GM10266 (cell line): ENCODE measurements at regions not wholly inside any gene's neighbourhood (a gene's known extent, or its start where the extent isn't known, plus 50 kb on each side); places are given as distances from the start of the nearest gene placed in this dataset.

Source experiments
- DNase-seq: peaks from one replicate; pipeline ENCODE4 v3.0.0; 2012; ENCODE audit errors: extremely low spot score
- CTCF ChIP-seq: IDR thresholded peaks from 2 replicates; pipeline ENCODE4 v1.5.1; 2012; ENCODE audit warnings: mild to moderate bottlenecking, low read depth; ENCODE audit not compliant: control insufficient read depth, insufficient read depth; ENCODE audit errors: missing control alignments

DNA sequence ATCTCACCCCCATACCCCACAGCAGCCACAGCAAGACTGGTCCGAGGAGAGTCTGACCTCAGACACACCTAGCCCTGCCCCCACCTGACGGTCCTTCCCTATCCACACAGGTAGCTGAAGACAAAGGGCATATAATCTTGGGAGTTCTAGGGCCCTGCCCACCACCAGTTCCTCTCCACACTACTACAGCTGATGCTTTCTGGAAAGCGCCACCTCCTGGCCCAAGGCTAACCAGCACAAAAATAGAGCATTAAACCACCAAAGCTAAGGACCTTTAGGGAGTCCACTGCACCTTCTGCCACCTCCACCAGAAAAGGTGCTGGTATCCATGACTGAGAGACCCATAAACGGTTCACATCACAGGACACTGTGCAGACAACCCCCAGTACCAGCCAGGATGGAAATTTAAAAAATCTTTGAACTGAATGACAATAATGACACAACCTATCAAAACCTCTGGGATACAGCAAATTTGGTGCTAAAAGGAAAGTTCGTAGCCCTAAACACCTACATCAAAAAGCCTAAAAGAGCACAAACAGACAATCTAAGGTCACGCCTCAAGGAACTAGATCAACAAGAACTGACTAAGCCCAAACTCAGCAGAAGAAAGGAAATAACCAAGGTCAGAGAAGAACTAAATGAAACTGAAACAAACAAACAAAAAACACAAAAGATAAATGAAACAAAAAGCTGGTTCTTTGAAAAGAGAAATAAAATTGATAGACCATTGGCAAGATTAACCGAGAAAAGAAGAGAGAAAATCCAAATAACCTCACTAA, 122.1 kb upstream of the TPRG1 start:
- DNase-seq = no peak
- peak; percentile 21 for TF ChIP-seq CTCF

GRCh38 chr3:189053322-189053721, 118.4 kb upstream of the TPRG1 start:
- TF ChIP-seq CTCF = no peak
- DNase-seq = no peak

DNA sequence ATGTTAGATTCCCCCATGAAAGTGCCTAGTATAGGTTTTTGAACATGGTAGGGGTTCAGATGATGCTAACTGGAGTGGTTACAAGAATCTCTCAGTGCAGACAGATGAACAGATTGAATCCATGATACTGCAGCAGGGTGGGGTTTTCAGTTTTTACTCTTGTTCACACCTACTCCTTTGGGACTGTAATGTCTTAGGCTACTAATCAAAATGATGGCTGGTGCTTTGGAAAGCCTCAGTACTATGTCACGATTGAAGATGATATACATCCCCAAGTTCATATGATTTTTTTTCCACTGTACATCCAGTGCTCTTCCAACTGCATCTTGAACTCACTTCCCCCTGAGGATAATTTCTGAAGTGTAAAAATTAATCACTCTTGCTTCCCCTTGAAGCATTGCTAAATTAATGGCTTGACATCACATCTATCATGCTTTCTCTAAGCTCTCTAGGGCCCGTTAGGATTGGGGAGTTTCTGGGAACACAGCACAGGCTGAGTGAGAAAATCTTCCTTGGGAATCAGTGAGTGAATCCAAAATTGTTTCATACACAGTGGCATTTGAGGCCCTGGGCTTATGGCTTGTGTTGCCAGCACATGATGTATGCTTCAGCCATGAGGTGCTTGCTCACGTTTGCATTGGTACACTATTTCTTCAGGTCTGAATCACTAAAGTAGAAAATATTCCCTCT, 115.0 kb upstream of the TPRG1 start:
- TF ChIP-seq CTCF = no peak
- no peak for DNase-seq

GRCh38 chr3:189057369-189057768, 114.4 kb upstream of the TPRG1 start:
- no peak for DNase-seq
- no peak for TF ChIP-seq CTCF

DNA sequence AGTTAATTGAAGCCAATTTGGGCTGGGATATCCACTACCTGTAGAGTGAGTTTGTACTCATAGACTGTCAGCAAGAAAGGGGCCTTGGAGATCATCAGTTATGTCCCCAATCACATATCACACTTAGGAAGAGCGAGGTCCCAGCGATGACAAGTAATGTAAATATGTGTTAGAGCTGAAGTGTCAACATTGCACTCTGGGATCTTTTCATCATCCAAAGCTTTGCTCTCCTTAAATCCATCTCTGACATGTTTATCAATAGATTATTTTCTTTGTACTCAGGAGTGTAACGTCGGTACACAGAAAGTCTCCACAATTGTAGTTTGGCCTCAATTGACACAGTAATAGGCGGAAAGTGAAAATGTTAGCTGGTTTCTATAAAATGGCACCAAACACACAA, 113.7 kb upstream of the TPRG1 start:
- DNase-seq = no peak
- TF ChIP-seq CTCF = no peak

- no peak for DNase-seq
- no peak for TF ChIP-seq CTCF
Observed at GRCh38 chr3:189070965-189071364, 100.8 kb upstream of the TPRG1 start.

- no peak for DNase-seq
- TF ChIP-seq CTCF = no peak
Observed at GRCh38 chr3:189071446-189071845, 100.3 kb upstream of the TPRG1 start.
